G401 (cell line): ENCODE measurements at regions not wholly inside any gene's neighbourhood (a gene's known extent, or its start where the extent isn't known, plus 50 kb on each side); places are given as distances from the start of the nearest gene placed in this dataset.

ENCODE experiments used
- DNase-seq: peaks from one replicate; pipeline ENCODE4 v3.0.0-alpha.2; 2015; ENCODE audit warnings: low spot score
- in situ Hi-C: cut with HindIII; loops from 2 replicates; pipeline ENCODE4 v1.10.0; 2016; ENCODE audit warnings: low sequenced_read_pairs, mixed read lengths

GRCh38 chr4:117968606-117969005 lies 65.7 kb upstream of the NDST3 start:
- in situ Hi-C loops: no loop called here
- no peak for DNase-seq

GRCh38 chr4:117971403-117971802 lies 62.9 kb upstream of the NDST3 start:
- no peak for DNase-seq
- in situ Hi-C loops: no loop called here

GRCh38 chr4:117983541-117984365 lies 50.5 kb upstream of the NDST3 start:
- in situ Hi-C loops: no loop called here

GRCh38 chr4:117984366-117984680 lies 50.0 kb upstream of the NDST3 start:
- DNase-seq: no peak
- in situ Hi-C loops: no loop called here

More at GRCh38 chr4:117983541-117984365, 50.5 kb upstream of the NDST3 start:
- no peak for DNase-seq
